ENCODE measurements at regions not wholly inside any gene's neighbourhood (a gene's known extent, or its start where the extent isn't known, plus 50 kb on each side); places are given as distances from the start of the nearest gene placed in this dataset.

GRCh38 chr5:37896159-37896558, 56.3 kb upstream of the GDNF start:
- H3K4me3 ChIP-seq (ENCODE audit: low read depth, low read length), result no peak overlapping the region
- H3K9me3 ChIP-seq (ENCODE audit: control insufficient read depth, low read length), result no peaks in the 10 kb centered on the region
- H3K36me3 ChIP-seq (ENCODE audit: control insufficient read depth, insufficient read depth, low read length), result no peaks in the 10 kb centered on the region
- H3K27me3 ChIP-seq (ENCODE audit: control insufficient read depth, insufficient read depth, low read length), result no peaks in the 10 kb centered on the region
- H3K4me1 ChIP-seq, result no peaks in the 10 kb centered on the region
- H3K9ac ChIP-seq, result no peak overlapping the region
- no peak for TF ChIP-seq CTCF (IDR thresholded peaks at IDR 0.05)
- H3K27ac ChIP-seq, result no peak overlapping the region
- H3K79me2 ChIP-seq, result no peaks in the 10 kb centered on the region
- H3K4me2 ChIP-seq (ENCODE audit: low read length), result no peak overlapping the region
- H2AFZ ChIP-seq, result no peak overlapping the region

- no peaks in the 10 kb centered on the region for H3K9me3 ChIP-seq (ENCODE audit: control insufficient read depth, low read length)
- H3K79me2 ChIP-seq, result no peaks in the 10 kb centered on the region
- H3K9ac ChIP-seq, result no peak overlapping the region
- no peaks in the 10 kb centered on the region for H3K36me3 ChIP-seq (ENCODE audit: control insufficient read depth, insufficient read depth, low read length)
- H3K4me3 ChIP-seq (ENCODE audit: low read depth, low read length), result no peak overlapping the region
- no peak overlapping the region for H3K27ac ChIP-seq
- no peaks in the 10 kb centered on the region for H3K27me3 ChIP-seq (ENCODE audit: control insufficient read depth, insufficient read depth, low read length)
- H2AFZ ChIP-seq, result no peak overlapping the region
- TF ChIP-seq CTCF (IDR thresholded peaks at IDR 0.05), result no peak
- H3K4me1 ChIP-seq, result no peaks in the 10 kb centered on the region
- no peak overlapping the region for H3K4me2 ChIP-seq (ENCODE audit: low read length)
Measured at GRCh38 chr5:37893434-37894134, 53.7 kb upstream of the GDNF start.

- H3K79me2 ChIP-seq, result no peaks in the 10 kb centered on the region
- no peak for TF ChIP-seq CTCF (IDR thresholded peaks at IDR 0.05)
- no peaks in the 10 kb centered on the region for H3K27me3 ChIP-seq (ENCODE audit: control insufficient read depth, insufficient read depth, low read length)
- H3K27ac ChIP-seq, result no peak overlapping the region
- no peak overlapping the region for H2AFZ ChIP-seq
- H3K9ac ChIP-seq, result no peak overlapping the region
- no peak overlapping the region for H3K4me2 ChIP-seq (ENCODE audit: low read length)
- H3K9me3 ChIP-seq (ENCODE audit: control insufficient read depth, low read length), result no peaks in the 10 kb centered on the region
- no peaks in the 10 kb centered on the region for H3K4me1 ChIP-seq
- H3K4me3 ChIP-seq (ENCODE audit: low read depth, low read length), result no peak overlapping the region
- H3K36me3 ChIP-seq (ENCODE audit: control insufficient read depth, insufficient read depth, low read length), result no peaks in the 10 kb centered on the region
Measured at GRCh38 chr5:37892586-37892985, 52.7 kb upstream of the GDNF start.

GRCh38 chr5:37891832-37892231, 52.0 kb upstream of the GDNF start:
- no peaks in the 10 kb centered on the region for H3K9me3 ChIP-seq (ENCODE audit: control insufficient read depth, low read length)
- no peak overlapping the region for H3K4me3 ChIP-seq (ENCODE audit: low read depth, low read length)
- TF ChIP-seq CTCF (IDR thresholded peaks at IDR 0.05), result no peak
- H3K9ac ChIP-seq, result no peak overlapping the region
- no peaks in the 10 kb centered on the region for H3K27me3 ChIP-seq (ENCODE audit: control insufficient read depth, insufficient read depth, low read length)
- no peak overlapping the region for H3K4me2 ChIP-seq (ENCODE audit: low read length)
- H3K36me3 ChIP-seq (ENCODE audit: control insufficient read depth, insufficient read depth, low read length), result no peaks in the 10 kb centered on the region
- no peaks in the 10 kb centered on the region for H3K4me1 ChIP-seq
- no peak overlapping the region for H2AFZ ChIP-seq
- no peaks in the 10 kb centered on the region for H3K79me2 ChIP-seq
- no peak overlapping the region for H3K27ac ChIP-seq
